DND-41 (cell line): ENCODE measurements at regions not wholly inside any gene's neighbourhood (a gene's known extent, or its start where the extent isn't known, plus 50 kb on each side); places are given as distances from the start of the nearest gene placed in this dataset.

Experiments used
- CTCF ChIP-seq: IDR thresholded peaks from 2 replicates; pipeline ENCODE4 v1.5.1; 2012; ENCODE audit warnings: borderline replicate concordance, low read length, moderate library complexity, mild to moderate bottlenecking; ENCODE audit not compliant: poor library complexity, severe bottlenecking; ENCODE audit errors: extremely low read depth
- EZH2 ChIP-seq: IDR thresholded peaks from 3 replicates; pipeline ENCODE4 v1.6.1; 2012; ENCODE audit warnings: borderline replicate concordance, low read depth, mild to moderate bottlenecking, moderate library complexity, low read length, inconsistent platforms; ENCODE audit not compliant: severe bottlenecking

GRCh38 chr20:60272790-60273189, 314.6 kb downstream of the CDH26 start:
- no peak for TF ChIP-seq CTCF
- TF ChIP-seq EZH2: no peak
